ENCODE measurements at regions not wholly inside any gene's neighbourhood (a gene's known extent, or its start where the extent isn't known, plus 50 kb on each side); places are given as distances from the start of the nearest gene placed in this dataset.

DNA sequence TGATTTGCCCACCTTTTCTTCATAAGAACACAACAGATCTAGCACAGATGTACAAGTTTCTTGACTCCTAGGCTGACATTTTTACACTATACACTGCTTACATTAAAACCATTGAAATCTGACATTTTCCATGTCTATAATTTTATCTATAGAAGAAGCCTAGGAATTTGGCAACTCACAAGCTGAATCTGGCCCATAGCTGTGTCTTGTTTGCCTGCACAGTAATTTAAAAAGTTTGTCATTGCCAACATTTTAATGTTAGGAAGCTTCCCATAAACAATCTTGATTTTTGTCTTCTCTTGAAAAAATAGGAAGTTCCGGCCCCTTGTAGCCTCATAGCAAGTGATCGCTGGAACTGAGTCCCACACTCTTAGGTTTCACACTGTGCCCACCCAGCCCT lies 394.6 kb upstream of the AZI2 start:
- no peak for DNase-seq

DNA sequence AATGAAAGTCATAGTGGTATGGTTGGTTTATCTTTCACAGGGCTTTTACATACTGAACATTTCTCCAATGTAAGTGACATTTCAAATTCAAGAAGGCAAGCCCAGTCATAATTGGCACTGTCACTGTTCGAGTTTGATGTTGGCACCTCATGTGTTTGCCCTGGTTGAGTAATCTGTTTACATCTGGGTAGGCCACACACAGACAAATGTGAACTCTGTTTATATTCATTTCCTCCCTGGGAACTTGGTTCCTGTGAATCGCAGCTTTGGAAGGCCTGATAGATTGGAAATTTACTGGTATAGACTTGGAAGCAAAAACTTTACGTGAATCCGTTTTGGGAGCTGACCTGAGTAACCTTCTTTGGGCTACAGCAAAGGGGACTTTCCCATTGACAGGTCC lies 395.2 kb upstream of the AZI2 start:
- no peak for DNase-seq

- DNase-seq, result no peak
Observed at GRCh38 chr3:28745436-28745835, 396.8 kb upstream of the AZI2 start.

DNA sequence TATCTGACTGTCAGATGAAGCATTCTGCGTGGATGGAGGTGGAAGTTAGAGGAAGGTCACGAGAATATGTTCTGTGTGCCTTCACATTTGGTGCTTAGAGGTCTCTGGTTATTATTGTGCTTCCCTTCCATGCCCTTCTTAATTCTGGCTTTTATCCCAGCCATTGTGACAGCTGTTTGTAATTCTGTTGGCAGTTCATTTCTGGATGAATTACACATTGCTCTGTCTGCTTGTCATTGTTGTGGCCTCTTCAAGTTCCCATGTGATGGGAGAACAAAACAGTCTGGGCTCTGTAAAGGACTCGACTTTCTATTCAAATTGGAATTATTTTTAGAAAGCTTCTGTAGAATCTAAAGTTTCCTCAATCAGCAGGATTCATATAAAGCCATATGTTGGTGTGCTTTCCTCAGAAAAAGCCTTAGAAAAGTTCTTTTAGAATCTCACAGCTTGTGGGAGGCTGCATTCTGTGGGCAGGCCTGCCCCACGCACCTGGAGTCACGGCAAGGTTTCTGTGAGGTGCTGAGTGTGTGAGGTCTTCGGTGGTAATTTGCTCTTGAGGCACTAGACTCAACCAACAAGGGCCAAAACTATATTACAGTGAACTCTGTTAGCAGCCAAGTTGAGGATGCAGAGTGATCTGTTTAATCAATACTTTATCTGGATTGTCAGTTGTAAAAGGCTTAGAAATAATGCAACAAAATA lies 397.4 kb upstream of the AZI2 start:
- DNase-seq, result no peak

- DNase-seq, result no peak
Observed at GRCh38 chr3:28746990-28747389, 398.4 kb upstream of the AZI2 start.

DNA sequence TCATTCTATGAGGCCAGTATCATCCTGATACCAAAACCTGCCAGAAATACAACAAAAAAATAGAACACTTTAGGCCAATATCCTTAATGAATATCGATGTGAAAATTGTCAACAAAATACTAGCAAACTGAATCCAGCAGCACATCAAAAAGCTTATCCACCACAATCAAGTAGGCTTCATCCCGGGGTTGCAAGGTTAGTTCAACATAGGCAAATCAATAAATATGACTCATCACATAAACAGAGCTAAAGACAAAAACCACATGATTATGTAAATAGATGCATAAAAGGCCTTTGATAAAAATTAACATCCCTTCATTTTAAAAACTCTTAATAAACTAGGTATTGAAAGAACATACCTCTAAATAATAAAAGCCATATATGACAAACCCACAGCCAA lies 403.2 kb upstream of the AZI2 start:
- no peak for DNase-seq

DNA sequence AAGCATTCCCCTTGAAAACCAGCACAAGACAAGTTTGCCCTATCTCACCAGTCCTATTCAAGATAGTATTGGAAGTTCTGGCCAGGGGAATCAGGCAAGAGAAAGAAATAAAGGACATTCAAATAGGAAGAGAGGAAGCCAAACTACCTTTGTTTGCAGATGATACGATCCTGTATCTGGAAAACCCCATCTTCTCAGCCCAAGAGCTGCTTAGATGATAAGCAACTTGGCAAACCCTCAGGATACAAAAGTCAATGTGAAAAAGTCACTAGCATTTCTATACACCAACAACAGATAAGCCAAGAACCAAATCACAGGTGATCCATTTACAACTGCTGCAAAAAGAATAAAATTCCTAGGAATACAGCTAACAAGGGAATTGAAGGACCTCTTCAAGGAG lies 403.7 kb upstream of the AZI2 start:
- no peak for DNase-seq

- no peak for DNase-seq
Observed at GRCh38 chr3:28756056-28756455, 407.4 kb upstream of the AZI2 start.

- DNase-seq, result no peak
Observed at GRCh38 chr3:28758115-28758514, 409.5 kb upstream of the AZI2 start.

- no peak for DNase-seq
Observed at GRCh38 chr3:28761375-28761774, 412.8 kb upstream of the AZI2 start.

DNA sequence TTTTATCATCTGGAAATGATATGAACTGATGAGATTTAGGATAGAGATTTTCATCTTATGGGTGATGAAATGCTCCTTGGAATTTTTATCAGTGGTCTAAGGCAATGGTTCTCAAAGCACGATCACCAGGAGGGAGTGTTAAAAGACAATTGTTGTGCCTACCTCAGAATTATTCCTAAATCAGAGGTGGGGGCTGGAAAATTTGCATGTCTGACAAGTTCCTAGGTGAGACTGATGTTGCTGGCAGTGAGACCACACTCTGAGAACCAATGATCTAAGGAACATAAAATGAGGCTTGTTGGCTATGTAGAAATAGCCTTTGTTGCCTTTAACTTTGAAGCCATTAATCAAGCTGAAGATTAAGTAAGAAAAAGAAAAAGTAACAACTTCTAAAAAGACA lies 416.6 kb upstream of the AZI2 start:
- DNase-seq, result no peak

GRCh38 chr3:28768439-28768838 lies 419.8 kb upstream of the AZI2 start:
- no peak for DNase-seq

DNA sequence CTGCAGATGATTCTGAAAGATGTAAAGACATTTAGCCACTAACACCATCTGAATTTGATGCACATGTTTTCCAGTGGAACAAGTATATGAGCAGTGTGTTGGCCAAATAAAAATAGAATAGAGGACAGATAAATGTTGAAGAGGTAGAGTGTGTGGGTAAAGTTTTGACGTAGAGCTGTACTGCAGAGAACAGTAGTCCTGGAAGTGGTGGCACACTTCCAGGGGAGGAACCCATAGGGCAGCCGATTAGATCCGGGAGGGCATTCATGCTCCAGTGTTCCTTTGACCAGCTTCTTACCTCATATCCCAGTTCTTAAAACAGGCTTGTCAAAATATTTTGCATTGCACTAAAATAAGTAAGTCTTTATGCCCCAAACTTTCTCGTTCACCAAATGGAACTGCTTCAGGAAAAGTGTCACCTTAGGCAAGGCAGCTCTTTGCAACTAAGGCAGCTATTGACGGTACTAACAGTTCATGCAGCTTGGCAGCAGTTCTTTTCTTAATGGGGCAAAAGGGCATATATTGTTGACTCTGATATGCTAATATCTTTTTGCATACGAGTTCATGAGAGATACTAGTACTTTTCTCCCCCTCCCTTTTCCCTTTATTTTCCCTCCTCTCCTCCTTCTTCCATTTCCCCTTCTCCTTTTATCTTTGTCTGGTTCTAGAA lies 429.3 kb upstream of the AZI2 start:
- no peak for DNase-seq

GRCh38 chr3:28780480-28780879 lies 431.9 kb upstream of the AZI2 start:
- no peak for DNase-seq

GRCh38 chr3:28781053-28781452 lies 432.4 kb upstream of the AZI2 start:
- no peak for DNase-seq

DNA sequence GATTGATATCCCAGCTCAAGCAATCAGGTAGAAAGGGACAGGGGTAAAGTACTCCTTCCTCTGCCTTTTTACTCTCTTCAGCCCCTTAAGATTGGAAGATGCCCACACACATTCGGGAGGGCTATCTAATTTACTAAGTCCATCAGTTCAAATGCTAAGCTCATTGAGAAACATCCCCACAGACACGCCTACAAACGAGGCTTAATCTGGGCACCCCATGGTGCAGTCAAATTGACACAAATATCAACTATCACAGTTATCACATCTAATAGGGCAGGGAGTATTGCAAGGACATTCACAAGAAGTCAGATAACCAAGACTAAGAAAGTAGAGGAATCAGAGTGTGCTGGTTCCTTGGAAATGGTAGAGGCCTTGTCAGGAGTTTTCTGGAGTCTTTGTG lies 437.8 kb upstream of the AZI2 start:
- no peak for DNase-seq

GRCh38 chr3:28788571-28788970 lies 439.9 kb upstream of the AZI2 start:
- DNase-seq, result no peak

DNA sequence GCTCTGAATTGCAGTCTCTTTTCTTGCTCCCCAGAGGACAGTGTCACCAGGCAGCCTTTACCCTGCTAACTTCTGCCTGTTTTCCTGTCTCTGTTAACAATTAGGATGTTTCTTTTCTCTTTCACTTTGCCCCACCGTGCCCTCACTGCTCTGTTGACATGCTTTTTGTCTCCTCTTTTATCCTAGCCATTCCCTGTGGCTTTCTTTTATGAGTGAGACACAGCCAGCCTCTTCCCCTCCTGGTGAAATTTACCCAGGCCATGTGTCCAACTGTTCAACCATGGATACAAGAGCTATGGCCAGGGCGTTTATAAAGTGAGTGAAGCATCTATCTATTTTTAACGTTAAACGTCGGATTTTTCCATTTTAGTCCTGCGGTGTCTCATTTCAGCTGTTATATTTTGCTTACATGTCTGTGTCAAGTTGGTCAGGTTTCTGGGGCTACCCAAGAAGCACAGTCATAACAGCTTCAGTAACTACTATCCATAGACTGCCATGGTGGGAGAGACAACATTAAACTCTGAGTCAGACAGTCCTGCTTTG lies 443.2 kb upstream of the AZI2 start:
- DNase-seq, result no peak

DNA sequence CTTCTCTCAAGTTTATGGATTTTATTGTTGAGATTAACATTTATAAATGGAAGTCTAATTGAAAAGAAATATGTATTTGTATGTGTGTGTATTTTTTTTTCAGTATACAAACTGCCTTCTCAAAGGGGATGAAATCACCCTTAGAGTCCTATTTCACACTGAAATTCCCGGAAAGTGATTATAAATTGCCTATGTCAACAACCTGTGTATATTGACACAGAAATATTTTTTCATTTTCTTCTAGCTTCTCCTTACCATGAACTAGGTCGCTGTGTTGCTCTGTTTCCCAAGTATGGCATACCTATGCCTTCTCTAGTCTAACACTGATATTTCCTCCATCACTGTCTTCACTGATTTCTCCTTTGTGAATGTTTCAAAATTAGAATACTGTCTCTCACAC lies 444.0 kb upstream of the AZI2 start:
- no peak for DNase-seq

DNA sequence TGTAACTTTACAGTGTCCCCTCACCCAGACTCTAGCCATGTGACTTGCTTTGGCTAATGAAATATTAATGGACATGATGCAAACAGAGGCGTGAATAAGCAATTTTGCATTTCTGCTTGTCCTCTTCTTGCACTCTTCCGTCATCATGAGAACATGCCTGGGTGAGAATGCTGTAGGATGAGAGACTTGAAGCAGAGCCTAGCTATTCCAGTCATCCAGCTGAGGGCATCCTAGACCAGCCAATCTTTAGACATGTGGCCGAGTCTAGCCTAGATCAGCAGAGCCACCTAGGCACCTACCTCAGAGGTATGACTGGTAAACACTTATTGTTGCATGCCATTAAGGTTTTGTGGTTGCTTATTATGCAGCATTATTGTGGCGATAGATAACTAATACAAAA lies 450.5 kb upstream of the AZI2 start:
- no peak for DNase-seq

DNA sequence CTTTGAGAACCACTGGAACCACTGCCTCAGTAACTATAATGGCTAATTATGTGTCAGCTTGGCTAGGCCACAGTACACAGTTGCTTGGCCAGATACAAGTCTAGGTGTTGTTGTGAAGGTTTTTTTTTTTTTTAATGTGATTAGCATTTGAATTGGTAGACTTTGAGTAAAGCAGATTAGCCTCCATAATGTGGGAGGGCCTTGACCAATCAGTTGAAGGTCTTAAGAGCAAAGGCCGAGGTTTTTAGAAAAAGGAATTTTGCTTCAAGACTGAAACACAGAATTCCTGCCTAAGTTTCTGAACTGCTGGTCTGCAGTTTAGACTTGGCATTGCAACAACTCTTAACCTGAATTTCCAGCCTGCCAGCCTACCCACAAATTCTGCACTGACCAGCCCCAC lies 451.6 kb upstream of the AZI2 start:
- no peak for DNase-seq

- DNase-seq, result no peak
Observed at GRCh38 chr3:28808068-28808467, 459.4 kb upstream of the AZI2 start.

DNA sequence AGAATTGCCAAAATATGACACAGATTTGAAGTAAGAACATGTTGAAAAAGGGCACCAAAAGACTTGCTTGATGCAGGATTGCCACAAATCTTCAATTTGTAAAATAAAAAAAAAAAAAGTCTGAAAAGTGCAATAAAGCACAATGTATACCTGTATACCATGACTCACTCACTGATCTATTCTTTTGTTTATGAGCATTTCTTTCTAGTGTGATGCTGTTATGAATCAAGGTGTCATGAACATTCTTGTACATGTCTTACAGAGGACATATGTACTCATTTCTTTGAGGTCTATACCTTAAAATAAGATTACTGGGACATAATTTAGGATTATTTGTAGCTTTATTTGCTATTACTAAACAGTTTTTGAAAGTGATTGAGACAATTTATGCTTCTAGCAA lies 464.9 kb upstream of the RBMS3 start:
- no peak for DNase-seq

DNA sequence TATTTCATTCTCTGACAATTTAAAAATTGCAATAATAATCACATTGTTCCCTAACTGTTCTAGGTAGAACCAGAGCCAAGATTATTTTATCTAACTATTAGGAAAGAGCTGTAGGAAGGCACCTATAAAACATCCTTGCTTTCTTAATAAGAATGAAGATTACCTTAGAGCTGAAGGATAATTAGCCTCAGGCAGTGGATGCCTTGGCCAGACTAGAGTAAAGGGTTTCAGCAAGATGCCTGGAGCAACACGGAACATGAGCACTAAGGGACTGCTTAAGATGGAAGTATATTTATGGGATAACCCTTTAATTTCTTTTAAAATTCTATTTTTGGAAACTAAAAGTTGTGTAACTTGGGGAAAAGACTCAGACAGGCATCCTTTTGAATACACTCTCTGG lies 456.6 kb upstream of the RBMS3 start:
- DNase-seq, result no peak

GRCh38 chr3:28826840-28827239 lies 454.0 kb upstream of the RBMS3 start:
- no peak for DNase-seq
